ENCODE measurements at regions not wholly inside any gene's neighbourhood (a gene's known extent, or its start where the extent isn't known, plus 50 kb on each side); places are given as distances from the start of the nearest gene placed in this dataset.

DNA sequence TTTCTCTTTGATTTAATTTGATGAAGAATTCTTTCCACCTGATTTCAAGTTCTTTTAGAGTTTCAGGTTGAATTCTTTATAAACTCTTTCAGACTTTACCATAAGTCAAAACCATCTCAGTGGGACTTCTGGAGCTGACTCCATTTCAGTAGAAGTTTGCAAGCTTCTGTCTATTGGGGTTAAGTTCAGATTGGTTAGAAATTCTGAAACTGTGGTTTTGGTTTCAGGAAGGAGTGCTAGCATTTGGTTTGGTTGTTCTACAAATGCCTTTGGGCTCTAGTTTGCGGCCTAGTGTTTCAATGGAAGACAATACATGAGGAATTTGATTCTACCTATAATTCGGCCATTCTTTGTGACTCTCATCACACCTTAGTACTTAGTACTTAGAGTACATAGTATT is 176.8 kb upstream of the RHOBTB1 start:
- TF ChIP-seq, protein P1, sequence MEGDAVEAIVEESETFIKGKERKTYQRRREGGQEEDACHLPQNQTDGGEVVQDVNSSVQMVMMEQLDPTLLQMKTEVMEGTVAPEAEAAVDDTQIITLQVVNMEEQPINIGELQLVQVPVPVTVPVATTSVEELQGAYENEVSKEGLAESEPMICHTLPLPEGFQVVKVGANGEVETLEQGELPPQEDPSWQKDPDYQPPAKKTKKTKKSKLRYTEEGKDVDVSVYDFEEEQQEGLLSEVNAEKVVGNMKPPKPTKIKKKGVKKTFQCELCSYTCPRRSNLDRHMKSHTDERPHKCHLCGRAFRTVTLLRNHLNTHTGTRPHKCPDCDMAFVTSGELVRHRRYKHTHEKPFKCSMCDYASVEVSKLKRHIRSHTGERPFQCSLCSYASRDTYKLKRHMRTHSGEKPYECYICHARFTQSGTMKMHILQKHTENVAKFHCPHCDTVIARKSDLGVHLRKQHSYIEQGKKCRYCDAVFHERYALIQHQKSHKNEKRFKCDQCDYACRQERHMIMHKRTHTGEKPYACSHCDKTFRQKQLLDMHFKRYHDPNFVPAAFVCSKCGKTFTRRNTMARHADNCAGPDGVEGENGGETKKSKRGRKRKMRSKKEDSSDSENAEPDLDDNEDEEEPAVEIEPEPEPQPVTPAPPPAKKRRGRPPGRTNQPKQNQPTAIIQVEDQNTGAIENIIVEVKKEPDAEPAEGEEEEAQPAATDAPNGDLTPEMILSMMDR (conservative IDR thresholded peaks at IDR 0.05; ENCODE audit: low read length) = no peak
- no peak for TF ChIP-seq EZH2phosphoT487 (IDR thresholded peaks at IDR 0.05; ENCODE audit: borderline replicate concordance, low read depth, low read length)

Data from OCI-LY7 (cell line).